ENCODE measurements at regions not wholly inside any gene's neighbourhood (a gene's known extent, or its start where the extent isn't known, plus 50 kb on each side); places are given as distances from the start of the nearest gene placed in this dataset.

DNA sequence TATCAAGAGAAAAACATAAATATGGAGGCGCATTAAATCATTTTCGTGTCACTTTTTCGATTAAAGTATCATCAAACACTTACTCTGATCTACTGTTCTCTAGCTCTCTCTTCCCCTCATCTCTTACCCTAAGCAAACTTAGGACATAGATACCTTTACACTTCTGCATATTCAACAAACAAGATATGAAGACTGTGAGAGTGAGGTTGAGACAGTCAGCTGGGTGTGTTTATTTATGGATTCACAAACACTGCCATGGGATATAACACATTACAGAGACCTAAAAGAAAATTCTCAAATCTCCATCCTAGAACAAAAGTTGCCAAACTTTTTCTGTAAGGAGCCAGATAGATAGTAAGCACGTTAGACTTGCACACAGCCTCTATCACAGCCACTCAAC lies 85.2 kb upstream of the ZNF385D start:
- no peak for TF ChIP-seq EZH2 (IDR thresholded peaks at IDR 0.05; ENCODE audit: low read length, unreplicated experiment)
- no peak for TF ChIP-seq CTCF (conservative IDR thresholded peaks at IDR 0.05; ENCODE audit: low read depth, low read length)
